ENCODE measurements at regions not wholly inside any gene's neighbourhood (a gene's known extent, or its start where the extent isn't known, plus 50 kb on each side); places are given as distances from the start of the nearest gene placed in this dataset.

DNA sequence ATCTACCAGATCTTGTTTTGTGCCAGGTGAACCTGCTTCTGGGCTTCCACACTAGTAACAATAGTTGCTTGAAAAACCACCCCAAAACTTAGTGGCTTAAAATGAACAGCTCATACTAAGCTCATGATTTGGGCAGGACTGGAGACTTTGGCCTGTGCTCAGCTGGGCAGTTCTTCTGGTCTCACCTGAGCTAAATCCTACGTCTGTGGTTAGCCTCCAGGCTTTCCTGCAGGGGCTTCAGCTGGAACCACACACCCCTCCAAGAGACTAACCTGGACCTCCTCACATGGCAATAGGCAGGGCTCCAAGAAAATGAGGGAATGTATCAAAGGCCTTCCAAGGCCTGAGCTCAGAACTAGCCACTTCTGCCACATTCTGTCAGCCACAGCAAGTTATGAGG, 144.1 kb downstream of the CD8B2 start:
- DNase-seq, result no peak

DNA sequence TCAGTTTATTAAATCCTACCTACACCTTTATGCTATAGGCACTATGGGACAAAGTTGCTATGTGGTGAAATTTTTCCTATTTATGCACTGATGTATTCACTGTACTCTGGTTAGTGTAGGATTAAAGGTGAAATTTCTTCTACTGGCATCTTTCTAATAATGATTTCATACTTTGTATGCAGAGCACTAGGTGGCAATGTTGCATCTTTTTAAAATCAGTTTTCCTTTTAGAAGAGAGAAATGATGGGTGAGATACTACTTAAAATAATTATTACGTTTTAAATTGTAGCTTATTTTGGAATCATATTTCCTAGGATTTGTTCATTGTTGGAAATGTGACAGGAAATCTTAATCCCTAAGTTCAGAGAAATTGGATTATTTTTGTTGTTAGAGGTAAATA, 150.9 kb downstream of the CD8B2 start:
- peak; percentile 49 for DNase-seq

DNA sequence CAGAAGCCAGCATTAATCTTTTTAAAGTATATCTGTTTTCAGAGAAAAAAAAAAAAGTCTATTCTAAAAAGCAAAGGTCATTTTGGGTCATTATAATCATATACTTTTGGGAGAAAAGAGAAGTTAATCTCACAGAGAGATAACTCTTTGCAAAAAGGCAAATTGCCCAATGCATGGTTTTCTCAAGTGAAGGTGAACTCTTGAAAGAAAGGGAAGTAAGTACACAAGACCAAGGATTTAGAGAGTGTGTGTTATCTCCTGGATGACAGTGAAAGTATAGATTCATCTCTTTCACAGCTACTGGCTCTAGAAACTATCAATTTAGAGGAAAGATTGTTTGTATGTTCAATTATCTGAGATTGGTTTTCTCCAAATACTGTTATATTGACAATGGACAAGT, 151.4 kb downstream of the CD8B2 start:
- peak; percentile 58 for DNase-seq

DNA sequence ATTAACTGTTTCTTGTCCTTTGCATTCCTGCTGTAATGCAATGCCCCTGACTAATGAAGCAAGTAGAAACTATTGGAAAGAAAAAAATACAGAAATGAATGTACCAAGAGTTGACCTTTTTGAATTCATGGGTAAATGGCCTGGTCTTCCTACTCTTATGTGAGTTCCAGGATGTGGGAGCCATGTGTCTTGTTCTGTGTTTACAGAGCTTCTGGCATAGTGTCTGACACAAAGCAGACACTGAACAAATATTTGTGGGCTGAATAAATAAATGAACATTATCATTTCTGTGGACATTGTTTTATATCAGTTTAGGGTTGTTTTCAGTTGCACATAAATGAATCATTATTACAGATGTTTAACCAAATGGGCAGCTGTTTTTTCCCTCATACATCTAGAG, 155.5 kb downstream of the CD8B2 start:
- no peak for DNase-seq

DNA sequence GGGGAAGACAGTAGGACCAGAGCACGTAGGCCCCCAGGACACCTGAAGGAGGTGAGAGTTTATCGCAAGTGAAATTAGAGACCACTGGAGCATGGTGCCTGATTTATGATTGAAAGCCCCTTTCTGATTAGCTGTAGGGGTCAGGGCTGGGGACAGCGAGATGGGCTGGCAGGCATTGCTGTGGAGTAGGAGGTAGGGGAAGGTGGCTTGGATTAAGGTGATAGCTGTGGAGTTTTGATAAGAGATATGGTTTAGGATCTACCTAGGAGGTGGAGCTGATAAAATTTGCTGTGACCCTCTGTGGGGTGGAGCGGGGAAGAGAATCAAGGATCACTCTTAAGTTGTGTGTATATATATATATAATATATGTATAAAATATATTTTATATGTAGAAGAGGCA, 157.5 kb downstream of the CD8B2 start:
- no peak for DNase-seq

DNA sequence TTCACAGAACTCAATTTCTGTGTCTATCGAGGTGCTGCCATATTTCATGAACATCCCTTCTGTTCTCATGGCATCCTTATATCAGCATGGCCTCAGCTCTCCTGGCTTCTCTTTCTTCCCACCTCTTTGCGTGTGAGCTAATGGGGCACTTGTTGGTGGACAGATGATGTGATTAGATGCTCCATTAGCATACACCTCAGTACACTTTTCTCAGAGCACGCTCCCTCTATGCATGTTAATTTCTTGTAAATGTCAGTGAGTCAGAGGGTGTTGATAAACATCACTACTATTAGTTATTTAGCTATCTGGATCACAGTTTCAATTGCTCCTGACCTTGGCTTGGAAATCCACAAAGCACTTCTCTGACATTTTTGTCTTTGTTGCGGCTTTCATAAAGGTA, 159.4 kb downstream of the CD8B2 start:
- no peak for DNase-seq

DNA sequence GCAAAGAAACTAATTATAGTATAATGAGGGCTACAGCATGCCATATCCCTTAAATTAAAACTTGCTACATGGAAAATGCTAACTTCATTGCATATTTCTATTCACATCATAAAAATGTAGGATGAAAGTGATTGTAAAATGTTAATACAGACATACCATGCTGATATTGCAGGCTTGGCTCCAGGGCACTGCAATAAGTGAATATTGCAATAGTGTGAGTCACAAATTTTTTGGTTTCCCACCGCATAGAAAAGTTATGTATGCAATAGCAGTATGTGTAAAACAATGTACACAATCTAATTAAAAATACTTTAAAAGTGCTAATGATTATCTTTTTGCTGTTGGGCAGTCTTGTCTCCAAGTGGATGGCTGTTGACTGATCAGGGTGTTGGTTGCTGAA, 162.1 kb downstream of the CD8B2 start:
- DNase-seq, result no peak

DNA sequence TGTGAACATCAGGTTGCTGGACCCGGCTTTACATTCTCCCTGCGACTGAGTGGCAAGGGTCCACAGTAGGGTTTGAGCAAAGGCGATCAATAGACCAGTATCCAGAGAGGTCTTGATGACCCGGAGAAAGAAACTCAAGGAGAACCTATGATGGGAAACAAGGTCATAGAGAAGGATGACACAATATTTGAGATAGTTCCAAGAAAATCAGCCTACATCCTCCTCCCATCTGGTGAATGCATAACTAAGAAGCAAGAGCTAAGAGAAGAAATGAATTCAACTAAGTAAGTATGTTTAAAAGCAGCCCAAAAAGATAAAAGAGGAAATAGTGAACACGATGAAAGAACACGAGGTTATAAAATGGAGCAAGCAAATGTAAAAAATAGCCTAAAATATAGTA, 166.3 kb downstream of the CD8B2 start:
- no peak for DNase-seq

DNA sequence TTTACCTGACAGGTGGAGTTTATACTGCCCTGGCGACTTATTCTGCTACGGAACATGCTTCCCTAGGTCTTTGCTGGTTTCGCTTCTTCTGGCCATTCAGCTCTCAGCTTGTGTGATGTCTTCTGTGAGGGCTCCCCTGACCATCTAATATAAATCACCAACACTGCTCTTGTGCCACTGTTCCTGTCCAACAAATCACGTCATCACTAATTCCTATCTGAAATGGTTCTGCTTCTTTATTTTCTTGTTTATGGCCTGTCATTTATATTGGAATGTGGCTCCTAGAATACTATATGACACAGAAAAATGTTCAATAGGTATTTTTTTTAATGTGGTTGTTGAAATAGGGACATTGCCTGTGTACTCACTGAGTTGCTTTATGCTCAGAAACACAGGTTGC, 171.5 kb downstream of the CD8B2 start:
- no peak for DNase-seq

DNA sequence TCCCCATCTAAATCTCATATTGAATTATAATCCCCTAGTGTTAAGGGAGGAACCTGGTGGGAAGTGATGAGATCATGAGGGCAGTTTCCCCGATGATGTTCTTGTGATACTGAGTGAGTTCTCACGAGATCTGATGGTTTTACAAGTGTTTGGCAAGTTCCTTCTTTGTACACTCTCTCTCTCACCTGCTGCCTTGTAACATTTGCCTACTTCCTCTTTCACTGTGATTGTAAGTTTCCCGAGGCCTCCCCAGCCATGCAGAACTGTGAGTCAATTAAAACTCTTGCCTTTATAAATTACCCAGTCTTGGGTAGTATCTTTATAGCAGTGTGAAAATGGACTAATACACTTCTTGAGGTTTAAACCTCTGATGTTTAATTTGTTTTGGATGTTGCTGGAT, 177.5 kb downstream of the CD8B2 start:
- peak; percentile 49 for DNase-seq

DNA sequence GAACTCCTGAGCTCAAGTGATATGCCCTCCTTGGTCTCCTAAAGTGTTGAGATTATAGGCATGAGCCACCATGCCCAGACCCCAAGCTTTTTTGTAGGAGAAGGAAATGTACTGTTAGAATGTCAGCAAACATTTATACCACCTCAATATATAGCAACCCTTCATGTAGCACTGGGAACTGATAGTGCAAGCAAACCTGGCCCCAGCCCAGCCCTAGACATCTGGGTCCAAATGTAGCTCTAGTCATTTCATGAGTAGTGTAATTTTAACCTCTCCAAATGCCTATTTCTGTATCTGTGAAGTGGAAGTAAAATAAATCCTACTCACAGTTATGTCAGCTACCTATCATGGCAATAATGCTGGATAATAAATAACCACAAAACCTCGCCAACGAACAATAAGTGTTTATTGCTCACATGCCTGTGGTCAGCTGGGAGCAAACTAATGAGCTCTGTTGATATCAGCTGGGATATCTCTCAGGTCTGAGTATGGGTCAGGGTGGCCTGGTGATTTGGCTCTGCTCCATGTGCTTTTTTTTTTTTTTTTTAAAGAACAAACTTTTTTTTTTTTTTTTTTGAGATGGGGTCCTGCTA, 180.4 kb downstream of the CD8B2 start:
- no peak for DNase-seq

DNA sequence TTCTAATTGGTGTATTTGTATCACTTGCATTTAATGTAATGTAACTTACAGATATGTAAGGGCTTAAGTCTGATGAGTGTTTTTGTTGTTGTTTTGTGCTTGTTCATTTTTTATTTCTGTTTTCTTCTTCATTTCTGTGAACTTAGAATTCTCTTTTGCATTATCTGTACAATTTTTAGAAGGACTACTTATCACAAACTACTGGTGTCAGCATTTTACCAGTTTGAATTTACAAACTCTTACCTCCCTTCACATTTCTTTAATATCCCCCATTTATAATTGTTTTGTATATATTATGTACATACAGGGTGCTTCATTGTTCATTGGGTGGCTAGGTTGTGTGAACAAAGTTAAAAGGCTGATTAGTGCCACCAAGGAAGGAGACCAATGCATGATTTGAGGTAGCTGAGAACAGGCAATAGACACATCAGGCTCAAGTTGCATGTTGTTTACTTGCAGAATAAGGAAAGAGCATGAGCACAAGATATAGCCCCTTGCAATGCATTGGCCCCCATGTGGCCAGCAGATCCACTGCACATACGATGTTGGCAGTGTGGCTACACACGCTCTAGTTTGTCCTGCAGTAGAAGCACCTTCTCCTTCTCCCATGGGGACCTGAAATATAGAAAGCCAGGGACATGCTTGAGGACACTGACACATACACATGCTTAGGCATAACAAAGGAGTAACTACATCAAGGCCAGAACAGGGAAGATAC, 198.2 kb downstream of the CD8B2 start:
- no peak for DNase-seq

DNA sequence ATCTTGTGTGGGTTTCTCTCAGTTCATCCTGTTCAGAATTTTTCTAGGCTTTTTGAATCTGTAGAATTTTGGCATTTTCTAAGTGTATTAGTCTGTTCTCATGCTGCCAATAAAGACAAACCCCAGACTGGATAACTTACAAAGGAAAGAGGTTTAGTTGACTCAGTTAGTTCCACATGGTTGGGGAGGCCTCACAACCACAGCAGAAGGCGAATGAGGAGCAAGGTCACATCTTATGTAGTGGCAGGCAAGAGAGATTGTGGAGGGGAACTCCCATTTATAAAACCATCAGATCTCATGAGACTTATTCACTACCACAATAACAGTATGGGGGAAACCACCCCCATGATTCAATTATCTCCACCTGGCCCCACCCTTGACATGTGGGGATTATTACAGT, 199.2 kb downstream of the ST6GAL2 start:
- no peak for DNase-seq

DNA sequence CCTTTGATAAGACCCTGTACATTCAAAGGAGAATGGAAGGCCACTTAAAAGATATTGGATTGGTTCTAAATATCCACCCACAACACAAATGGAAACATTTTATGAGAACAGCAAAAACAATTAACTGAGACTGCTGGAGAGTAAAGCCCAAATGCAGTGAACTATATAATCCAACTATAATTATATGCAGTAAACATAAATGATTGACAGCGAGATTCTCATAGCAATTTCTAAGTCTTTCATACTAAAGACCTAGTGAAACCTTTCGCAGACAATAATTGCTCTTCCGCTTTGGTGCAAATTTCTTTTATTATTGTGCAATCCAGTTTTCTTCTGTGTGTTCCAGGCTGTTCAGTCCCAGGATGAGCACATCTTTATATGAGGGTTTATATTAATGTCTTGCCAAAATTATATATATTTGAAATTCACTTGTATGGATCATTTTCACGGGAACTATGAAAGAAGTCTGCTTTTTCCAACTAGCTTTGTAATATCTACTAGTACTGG, 190.9 kb downstream of the ST6GAL2 start:
- no peak for DNase-seq

DNA sequence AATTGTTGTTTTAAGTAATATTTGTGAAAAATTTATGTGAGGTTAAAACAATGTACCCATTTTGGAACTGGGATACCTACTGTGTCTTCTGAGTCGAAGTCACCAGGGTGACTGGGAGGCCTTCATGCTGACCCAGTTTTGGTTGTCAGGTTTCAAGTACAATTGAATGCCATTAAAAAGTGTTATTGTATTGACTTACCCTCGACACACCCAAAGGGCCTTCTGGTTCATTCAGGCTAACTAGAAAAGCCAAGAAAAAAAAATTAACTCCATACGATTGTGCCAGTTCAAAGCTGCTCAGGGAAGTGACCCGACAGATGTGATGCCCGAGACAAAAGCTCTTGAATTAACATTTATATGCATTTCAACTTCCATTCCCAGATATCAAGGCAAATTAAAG, 190.0 kb downstream of the ST6GAL2 start:
- DNase-seq, result no peak

DNA sequence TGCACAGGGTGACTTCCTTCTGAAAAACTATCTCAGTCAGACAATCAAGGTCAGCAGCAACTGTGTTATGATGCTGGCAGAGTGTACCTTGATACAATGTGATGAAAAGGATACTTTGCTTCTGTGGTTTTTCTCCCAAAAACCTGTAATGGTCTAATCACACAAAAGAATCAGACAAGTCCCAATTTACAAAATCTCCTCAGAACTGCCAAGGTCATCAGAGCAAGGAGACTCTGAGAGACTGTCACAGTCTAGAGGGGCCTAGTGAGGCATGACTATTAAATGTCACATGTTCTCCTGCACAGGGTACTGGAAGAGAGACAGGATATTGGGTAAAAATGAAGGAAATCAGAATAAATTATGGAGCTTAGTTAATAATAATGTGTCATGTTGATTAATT, 185.4 kb downstream of the ST6GAL2 start:
- no peak for DNase-seq

DNA sequence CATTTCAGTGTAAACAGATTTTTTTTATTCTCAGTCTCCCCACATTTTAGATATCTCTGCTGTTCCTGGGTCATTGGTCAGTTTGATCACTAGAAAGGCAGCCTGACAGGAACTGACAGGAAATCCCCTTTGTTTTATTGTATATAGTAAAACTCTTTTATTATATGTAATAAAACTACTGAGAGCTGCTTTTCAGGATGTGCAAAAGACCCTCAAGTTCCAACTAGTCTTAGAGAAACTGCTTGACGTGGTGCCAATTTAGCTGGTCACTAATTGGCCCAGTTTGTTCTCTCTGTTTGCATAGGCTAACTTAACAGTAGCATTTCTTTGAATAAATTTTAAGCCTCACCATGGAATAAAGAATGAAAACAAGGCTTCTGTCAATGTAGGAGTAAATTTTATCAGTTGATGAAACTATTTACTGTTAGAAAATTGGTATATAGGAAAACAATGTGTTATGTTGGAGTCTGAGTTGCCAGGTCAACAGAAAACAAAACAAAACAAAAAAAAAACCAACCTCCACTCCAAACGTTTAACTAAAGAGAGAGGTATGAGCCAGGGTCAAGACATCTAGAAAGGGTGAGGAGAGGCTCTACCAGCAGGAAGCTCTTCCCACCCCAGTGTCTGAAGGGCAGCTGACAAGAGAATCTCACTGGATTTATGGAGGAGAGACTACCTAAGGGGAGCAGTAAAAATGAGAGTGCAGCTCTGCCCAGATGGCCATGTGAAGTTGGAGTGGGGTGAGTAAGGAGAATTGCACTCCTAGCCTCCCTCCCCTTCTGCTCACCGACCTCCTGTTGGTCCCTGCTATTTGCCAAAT, 184.6 kb downstream of the ST6GAL2 start:
- DNase-seq, result no peak

DNA sequence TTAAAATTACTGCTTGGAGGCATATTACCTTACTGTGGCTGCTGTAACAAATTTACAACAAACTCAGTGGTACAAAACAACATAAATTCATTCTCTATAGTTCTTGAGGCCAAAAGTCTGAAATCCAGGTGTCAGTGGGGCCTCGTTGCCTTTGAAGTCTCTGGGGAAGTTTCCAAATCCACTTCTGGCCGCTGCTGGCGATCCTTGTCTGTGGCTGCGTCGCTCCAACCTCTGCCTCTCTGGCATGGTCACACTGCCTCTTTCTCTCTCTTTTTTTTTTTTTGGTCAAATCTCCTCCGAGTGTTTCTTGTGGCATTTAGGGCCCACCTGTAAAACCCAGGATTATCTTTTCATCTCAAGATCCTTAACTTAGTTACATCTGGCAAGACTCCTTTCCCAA, 182.8 kb downstream of the ST6GAL2 start:
- no peak for DNase-seq

DNA sequence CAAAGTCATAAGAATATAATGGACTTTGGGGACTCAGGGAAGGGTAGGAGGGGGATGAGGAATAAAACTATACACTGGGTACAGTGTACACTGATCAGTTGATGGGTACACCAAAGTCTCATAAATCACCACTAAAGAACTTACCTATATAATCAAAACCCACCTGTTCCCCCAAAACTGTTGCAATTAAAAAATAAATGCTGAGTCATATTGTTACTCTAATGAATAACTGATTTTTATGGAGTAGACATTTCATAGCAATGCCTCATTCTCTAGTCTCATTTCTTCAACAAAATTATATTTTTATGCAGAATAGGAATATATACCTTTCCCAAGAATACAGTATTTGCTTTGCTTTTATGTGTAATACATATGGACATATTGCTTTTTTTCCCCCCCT, 181.2 kb downstream of the ST6GAL2 start:
- DNase-seq, result no peak

DNA sequence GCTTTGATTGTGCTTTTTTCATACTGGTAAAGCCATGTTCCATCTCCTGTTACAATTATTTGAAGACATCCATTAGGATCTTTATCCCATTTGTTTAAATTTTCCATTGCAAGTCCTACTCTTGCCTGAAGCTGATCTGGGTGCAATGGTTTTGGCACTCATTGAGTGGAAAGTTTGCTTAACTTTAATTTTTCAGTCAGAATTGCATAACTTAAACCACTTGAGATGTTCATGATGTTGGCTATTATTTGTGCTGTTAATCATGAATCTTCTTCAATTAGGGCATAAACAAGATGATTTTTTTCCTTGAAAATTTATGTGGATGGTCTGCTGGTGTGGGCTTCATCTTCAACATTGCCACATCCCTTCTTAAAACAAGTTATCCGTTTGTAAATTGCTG, 180.1 kb downstream of the ST6GAL2 start:
- no peak for DNase-seq

DNA sequence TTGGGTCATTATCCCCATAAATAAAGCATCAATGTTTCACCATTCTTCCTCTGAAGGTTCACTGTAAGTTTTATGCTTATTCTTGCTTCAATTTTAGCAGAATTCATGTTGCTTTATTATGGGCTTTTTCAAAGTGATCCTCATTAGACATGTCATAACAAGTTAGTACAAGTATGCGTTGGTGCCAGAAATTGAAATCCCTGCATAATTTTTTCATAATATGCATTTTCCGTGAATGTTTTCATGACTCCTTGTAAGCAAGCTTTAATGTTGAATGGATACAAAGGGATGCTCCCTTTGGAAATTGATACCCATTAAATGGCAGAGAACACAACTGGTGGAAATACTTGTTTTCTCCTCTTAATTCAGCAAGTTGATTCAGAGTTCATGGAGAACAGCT, 179.7 kb downstream of the ST6GAL2 start:
- no peak for DNase-seq

DNA sequence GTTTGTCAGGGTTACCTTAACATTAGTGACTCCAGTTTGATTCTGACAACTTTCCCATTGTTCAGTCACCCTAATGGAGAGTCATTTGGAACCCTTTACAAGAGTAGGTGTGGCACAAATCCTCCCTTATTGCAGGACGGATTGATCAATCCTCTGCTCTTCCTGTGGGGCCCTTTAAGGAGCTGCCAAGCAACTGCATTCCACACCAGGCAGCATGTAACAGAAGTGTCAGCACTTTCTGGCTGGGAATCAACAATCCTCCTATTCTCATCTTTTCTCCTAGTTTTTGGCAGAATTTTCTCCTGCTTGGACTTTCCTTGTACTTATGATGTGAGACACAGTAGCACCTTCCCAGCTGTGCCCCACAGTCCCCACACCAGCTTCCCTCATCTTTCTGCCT, 177.8 kb downstream of the ST6GAL2 start:
- DNase-seq, result no peak

DNA sequence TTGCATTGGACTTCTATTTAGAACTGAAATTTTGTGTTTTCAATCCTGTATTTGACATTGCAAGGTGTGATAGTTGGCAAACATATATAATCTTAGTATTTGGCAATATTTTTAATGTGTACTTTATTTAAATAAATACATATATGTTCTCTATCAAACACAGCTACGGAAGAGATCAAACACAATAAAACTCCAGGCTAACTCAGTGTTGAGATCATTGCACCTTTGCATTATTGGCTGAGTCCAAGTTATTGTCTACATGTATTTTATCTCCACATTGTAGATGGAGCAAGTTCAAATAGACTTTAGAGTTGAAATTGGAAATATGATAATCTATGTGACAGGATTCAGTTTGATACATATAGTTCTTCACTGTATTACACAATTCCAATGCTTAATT, 176.7 kb downstream of the ST6GAL2 start:
- no peak for DNase-seq

DNA sequence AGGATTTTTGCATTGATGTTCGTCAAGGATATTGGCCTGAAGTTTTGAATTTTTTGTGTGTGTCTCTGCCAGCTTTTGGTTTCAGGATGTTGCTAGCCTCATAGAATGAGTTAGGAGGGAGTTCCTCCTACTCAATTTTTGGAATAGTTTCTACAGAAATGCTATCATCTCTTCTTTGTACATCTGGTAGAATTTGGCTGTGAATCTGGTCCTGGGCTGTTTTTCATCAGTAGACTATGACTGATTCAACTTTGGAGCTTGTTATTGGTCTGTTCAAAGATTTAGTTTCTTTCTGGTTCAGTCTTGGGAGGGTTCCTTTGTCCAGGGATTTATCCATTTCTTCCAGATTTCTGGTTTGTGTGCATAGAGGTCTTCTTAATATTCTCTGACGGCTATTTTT, 166.7 kb downstream of the ST6GAL2 start:
- no peak for DNase-seq
